H1 (cell line): ENCODE measurements at regions not wholly inside any gene's neighbourhood (a gene's known extent, or its start where the extent isn't known, plus 50 kb on each side); places are given as distances from the start of the nearest gene placed in this dataset.

ENCODE experiments used
- CTCF ChIA-PET: fragments of 300-600 bp; sonication (Branson Sonifier 250); formaldehyde crosslinking; loops from one replicate; lab custom pipeline; 2021; ENCODE audit not compliant: partially characterized antibody; lab: Charles Lee
- POLR2A ChIA-PET: fragments of 300-600 bp; sonication (Branson Sonifier 250); formaldehyde crosslinking; loops from one replicate; lab custom pipeline; 2021; ENCODE audit warnings: inconsistent platforms; ENCODE audit not compliant: partially characterized antibody; lab: Charles Lee
- DNase-seq, 2 experiments: peaks; one replicate each; pipeline versions ENCODE4 v3.0.0 to v3.0.0-alpha.2; 2010 to 2022; ENCODE audit warnings: low spot score in 2 of 2, low read depth in 1 of 2, mixed read lengths in 1 of 2
- FAIRE-seq: peaks from 2 replicates; lab custom pipeline; 2011; peaks lifted over from hg19 to GRCh38; lab: Jason Lieb, UNC
- H2AFZ ChIP-seq: 2 replicates; pipeline ENCODE4 v1.8.1; 2012; ENCODE audit warnings: low read length, inconsistent platforms
- H2AK5ac ChIP-seq: 2 replicates; pipeline ENCODE4 v1.6.1; 2013; ENCODE audit warnings: low read depth, low read length
- H2BK120ac ChIP-seq: replicated peaks from 2 replicates; pipeline ENCODE3; 2013; ENCODE audit warnings: low read depth, low read length, inconsistent platforms
- H2BK12ac ChIP-seq: 2 replicates; pipeline ENCODE4 v1.6.1; 2013; ENCODE audit warnings: low read depth, low read length
- H2BK15ac ChIP-seq: 2 replicates; pipeline ENCODE4 v1.6.1; 2013; ENCODE audit warnings: low read length
- H2BK20ac ChIP-seq: 2 replicates; pipeline ENCODE4 v1.6.1; 2013; ENCODE audit warnings: low read length
- H2BK5ac ChIP-seq: 2 replicates; pipeline ENCODE4 v1.6.1; 2013; ENCODE audit warnings: low read depth, low read length
- H3K14ac ChIP-seq: 2 replicates; pipeline ENCODE4 v1.6.1; 2013; ENCODE audit warnings: inconsistent platforms; ENCODE audit not compliant: insufficient read length
- H3K18ac ChIP-seq: 2 replicates; pipeline ENCODE4 v1.6.1; 2013; ENCODE audit warnings: low read length; ENCODE audit errors: extremely low read depth
- H3K23ac ChIP-seq: 2 replicates; pipeline ENCODE4 v1.6.1; 2013; ENCODE audit warnings: inconsistent platforms; ENCODE audit not compliant: insufficient read length
- H3K23me2 ChIP-seq: 2 replicates; pipeline ENCODE4 v1.6.1; 2013; ENCODE audit warnings: low read depth, low read length
- H3K27ac ChIP-seq: 2 replicates; pipeline ENCODE4 v1.6.1; 2011; ENCODE audit warnings: low read depth, low read length, inconsistent platforms
- H3K27me3 ChIP-seq, 4 experiments: replicated peaks in 1 of 4; 1 replicate in 1 of 4; 2 replicates in 3 of 4; pipeline versions ENCODE4 v1.6.1 to v1.8.1; 2011 to 2013; ENCODE audit warnings: low read length in 3 of 4, mild to moderate bottlenecking in 3 of 4, inconsistent platforms in 2 of 4, mixed read lengths in 2 of 4, moderate library complexity in 1 of 4; ENCODE audit not compliant: control insufficient read depth in 3 of 4, insufficient read depth in 3 of 4; ENCODE audit errors: extremely low read depth in 1 of 4
- H3K36me3 ChIP-seq, 4 experiments: 2 replicates each; pipeline versions ENCODE4 v1.6.1 to v1.8.1; 2011 to 2013; ENCODE audit warnings: mild to moderate bottlenecking in 4 of 4, low read length in 3 of 4, moderate library complexity in 2 of 4, control low read depth in 1 of 4, inconsistent platforms in 1 of 4; ENCODE audit not compliant: insufficient read depth in 4 of 4, control insufficient read depth in 2 of 4
- H3K4ac ChIP-seq: replicated peaks from 2 replicates; pipeline ENCODE3; 2013; ENCODE audit warnings: low read length, low read depth, mixed read lengths, inconsistent platforms; ENCODE audit not compliant: insufficient read length
- H3K4me1 ChIP-seq, 4 experiments: replicated peaks in 1 of 4; 1 replicate in 1 of 4; 2 replicates in 3 of 4; pipeline versions ENCODE4 v1.6.1 to v1.8.1; 2011 to 2013; ENCODE audit warnings: low read length in 3 of 4, inconsistent platforms in 2 of 4, mixed read lengths in 1 of 4; ENCODE audit not compliant: insufficient read depth in 4 of 4, control insufficient read depth in 3 of 4
- H3K4me2 ChIP-seq, 2 experiments: 2 replicates each; pipeline versions ENCODE4 v1.6.1 to v1.8.1; 2011 to 2013; ENCODE audit warnings: low read depth in 2 of 2, low read length in 2 of 2, control low read depth in 1 of 2, inconsistent platforms in 1 of 2, mild to moderate bottlenecking in 1 of 2; ENCODE audit not compliant: insufficient read depth in 1 of 2
- H3K4me3 ChIP-seq, 4 experiments: fragments of 200-600, 300-600 bp in 1 of 4; sonication (generic), shearing (Covaris generic), sonication (Bioruptor Twin) in 1 of 4; 2 replicates each; pipeline versions ENCODE4 v1.5.1 to v1.8.1; 2011 to 2016; ENCODE audit warnings: low read length in 4 of 4, low read depth in 3 of 4, control low read depth in 2 of 4, inconsistent platforms in 2 of 4, mild to moderate bottlenecking in 2 of 4, mixed read lengths in 1 of 4, moderate library complexity in 1 of 4; ENCODE audit not compliant: insufficient read depth in 2 of 4; ENCODE audit errors: extremely low read depth in 1 of 4
- H3K56ac ChIP-seq: replicated peaks from 2 replicates; pipeline ENCODE3; 2013; ENCODE audit warnings: low read depth, mild to moderate bottlenecking, mixed read lengths, low read length, inconsistent platforms; ENCODE audit not compliant: insufficient read length
- H3K79me1 ChIP-seq: 2 replicates; pipeline ENCODE4 v1.6.1; 2013; ENCODE audit warnings: low read depth, low read length, control low read depth
- H3K79me2 ChIP-seq, 2 experiments: 2 replicates each; pipeline versions ENCODE4 v1.6.1 to v1.8.1; 2012 to 2013; ENCODE audit warnings: low read length in 2 of 2, mild to moderate bottlenecking in 2 of 2, inconsistent platforms in 1 of 2; ENCODE audit not compliant: insufficient read depth in 2 of 2, control insufficient read depth in 1 of 2
- H3K9ac ChIP-seq, 4 experiments: replicated peaks in 1 of 4; 1 replicate in 1 of 4; 2 replicates in 3 of 4; pipeline versions ENCODE4 v1.6.1 to v1.8.1; 2011 to 2013; ENCODE audit warnings: low read depth in 3 of 4, low read length in 3 of 4, control low read depth in 2 of 4, mild to moderate bottlenecking in 2 of 4, moderate library complexity in 2 of 4, inconsistent platforms in 1 of 4; ENCODE audit errors: extremely low read depth in 1 of 4
- H3K9me3 ChIP-seq, 2 experiments: 2 replicates each; pipeline versions ENCODE4 v1.6.1 to v1.8.1; 2012 to 2013; ENCODE audit warnings: mild to moderate bottlenecking in 2 of 2, moderate library complexity in 2 of 2, control low read depth in 1 of 2, inconsistent platforms in 1 of 2, low read depth in 1 of 2, low read length in 1 of 2, mixed read lengths in 1 of 2; ENCODE audit not compliant: insufficient read depth in 2 of 2
- H4K20me1 ChIP-seq, 2 experiments: replicated peaks in 1 of 2; 2 replicates each; pipeline versions ENCODE3 to v1.8.1; 2011 to 2013; ENCODE audit warnings: inconsistent platforms in 2 of 2, low read length in 2 of 2, mild to moderate bottlenecking in 1 of 2; ENCODE audit not compliant: insufficient read depth in 2 of 2, control insufficient read depth in 1 of 2
- H4K5ac ChIP-seq: 2 replicates; pipeline ENCODE4 v1.6.1; 2013; ENCODE audit warnings: low read length, low read depth, mixed read lengths, inconsistent platforms; ENCODE audit not compliant: insufficient read length
- H4K8ac ChIP-seq: 2 replicates; pipeline ENCODE4 v1.8.0; 2013; ENCODE audit warnings: mild to moderate bottlenecking, moderate library complexity, low read length, inconsistent platforms; ENCODE audit not compliant: insufficient read depth; ENCODE audit errors: extremely low read depth
- H4K91ac ChIP-seq: replicated peaks from 2 replicates; pipeline ENCODE3; 2013; ENCODE audit warnings: low read length, mixed read lengths, inconsistent platforms; ENCODE audit not compliant: insufficient read length
- CBX8 ChIP-seq: fragments of 300-800, 300-1000 bp; sonication (generic); IDR thresholded peaks from 2 replicates; pipeline ENCODE4 v1.7.1; 2016; ENCODE audit warnings: low read depth, low read length, borderline replicate concordance
- CTCF ChIP-seq, 3 experiments: IDR thresholded peaks; 1 replicate in 2 of 3; 2 replicates in 1 of 3; pipeline versions ENCODE4 v1.5.1 to v1.6.1; 2011; ENCODE audit warnings: low read length in 3 of 3, mild to moderate bottlenecking in 3 of 3, inconsistent platforms in 2 of 3, low read depth in 1 of 3, moderate library complexity in 1 of 3; ENCODE audit not compliant: insufficient read depth in 1 of 3; ENCODE audit errors: control extremely low read depth in 1 of 3
- KDM1A ChIP-seq: fragments of 200-600, 300-600 bp; sonication (generic); IDR thresholded peaks from 2 replicates; pipeline ENCODE4 v1.7.1; 2016; ENCODE audit warnings: mild to moderate bottlenecking, low read length, borderline replicate concordance
- NANOG ChIP-seq: IDR thresholded peaks from 2 replicates; pipeline ENCODE4 v1.6.1; 2011; ENCODE audit warnings: low read length, low read depth, mild to moderate bottlenecking, inconsistent platforms; ENCODE audit not compliant: insufficient read depth, poor library complexity, severe bottlenecking
- RAD21 ChIP-seq, 2 experiments: IDR thresholded peaks in 1 of 2; conservative IDR thresholded peaks in 1 of 2; 2 replicates each; pipeline ENCODE4 v1.6.1; 2011; ENCODE audit warnings: low read depth in 2 of 2, low read length in 2 of 2, improper control_type of control experiment in 1 of 2, inconsistent platforms in 1 of 2, mild to moderate bottlenecking in 1 of 2, moderate library complexity in 1 of 2
- SIX5 ChIP-seq: IDR thresholded peaks from 2 replicates; pipeline ENCODE4 v1.6.1; 2011; ENCODE audit warnings: mild to moderate bottlenecking, low read depth, low read length
- WGBS, 2 experiments: shearing (Covaris generic) in 1 of 2; methylation state at CpG; one replicate each; pipeline versions ENCODE4 v1.1.6 to v1.1.7; 2013 to 2015; ENCODE audit warnings: low lambda C conversion rate in 2 of 2, mixed read lengths in 2 of 2, inconsistent platforms in 1 of 2, low coverage in 1 of 2, missing lambda C conversion rate in 1 of 2; ENCODE audit not compliant: insufficient replicate concordance in 2 of 2, insufficient coverage in 1 of 2, insufficient read length in 1 of 2; ENCODE audit errors: extremely low coverage in 1 of 2, missing lambda C conversion rate in 1 of 2; 5-methylcytosine and 5-hydroxymethylcytosine counted together

DNA sequence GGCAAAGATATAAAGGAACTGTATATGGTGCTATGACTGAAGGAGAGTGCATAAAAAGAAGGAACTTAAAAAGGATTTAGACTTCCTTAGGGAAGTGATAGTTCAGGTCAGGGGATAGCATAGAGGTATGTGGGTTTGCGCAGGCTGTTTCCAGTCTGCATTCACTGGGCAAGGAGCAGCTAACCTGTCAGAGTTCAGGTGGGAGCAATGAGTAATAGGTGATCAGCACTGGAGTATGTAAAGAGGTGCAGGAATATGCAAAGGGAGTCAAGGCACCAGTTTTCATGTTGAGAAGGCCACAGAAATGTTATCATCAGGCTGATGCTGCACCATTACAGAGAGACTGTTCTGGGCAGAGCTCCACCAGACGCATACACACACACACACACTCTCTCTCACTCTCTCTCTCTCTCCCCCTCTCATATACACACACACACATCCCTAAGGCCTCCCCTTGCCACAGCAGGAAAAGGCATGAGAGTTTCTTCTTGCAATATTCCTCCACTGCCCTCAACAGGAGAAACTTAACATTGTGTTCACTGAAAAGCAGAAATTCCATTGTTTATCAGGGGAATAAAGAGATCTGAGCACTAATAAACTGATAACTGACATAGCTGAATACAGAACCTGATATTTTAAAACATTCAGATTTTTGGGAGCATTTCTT lies 256.4 kb upstream of the GRID2 start:
- Histone ChIP-seq H3K23me2 (no peaks in the 10 kb centered on the region), H3K79me2 (no peaks in the 10 kb centered on the region), H3K4me2 (no peak overlapping the region), H4K20me1 (no peaks in the 10 kb centered on the region), H3K18ac (no peak overlapping the region; the same call in 1 of the 2 replicates), H2BK15ac (no peak overlapping the region), H3K36me3 (no peaks in the 10 kb centered on the region), H3K27me3 (no peaks in the 10 kb centered on the region), H2BK12ac (no peak overlapping the region), H2BK20ac (no peak overlapping the region), H2BK5ac (no peak overlapping the region), H3K4me1 (no peaks in the 10 kb centered on the region), H4K8ac (no peak overlapping the region), H3K4ac (no peak overlapping the region), H2AFZ (peak overlapping the region; percentile 27; the same call in 1 of the 2 replicates), H3K14ac (no peak overlapping the region), H2BK120ac (no peak overlapping the region), H3K56ac (no peak overlapping the region), H3K79me1 (no peaks in the 10 kb centered on the region), H3K23ac (no peak overlapping the region), H4K5ac (no peak overlapping the region), H4K91ac (no peak overlapping the region), H3K9ac (no peak overlapping the region), H3K9me3 (no peaks in the 10 kb centered on the region; a peak in 1 of 4 replicates), H3K4me3 (no peak overlapping the region), H3K27ac (no peak overlapping the region), H2AK5ac (no peak overlapping the region)
- CTCF ChIA-PET, result interaction anchor here (0.7 to 0.9 kb wide), 2 partner anchors 8 to 11 kb away, joined by 4 to 5 read pairs; no protein-coding TSS in a partner anchor
- POLR2A ChIA-PET, result no interaction called here
- 77% methylated on average over 2 of the region's 2 CpGs; no CpG with 5 or more reads in 1 of the 2 experiments for WGBS, 2 experiments
- FAIRE-seq, result no peak
- DNase-seq, result no peak
- TF ChIP-seq CTCF (IDR thresholded peaks at IDR 0.05; ENCODE audit: control extremely low read depth in 1 of 3, insufficient read depth in 1 of 3, low read depth in 1 of 3, low read length in 3 of 3) (peak in 2 of 3 experiments; percentile 12 to 30; a peak in 2 of 4 replicates), SIX5 (no peak), CBX8 (no peak), NANOG (no peak), RAD21 (IDR thresholded peaks at IDR 0.05 in 1 of 2, conservative IDR thresholded peaks at IDR 0.05 in 1 of 2; ENCODE audit: low read depth in 2 of 2, low read length in 2 of 2) (peak; percentile 65), KDM1A (no peak)
